ENCODE measurements at regions not wholly inside any gene's neighbourhood (a gene's known extent, or its start where the extent isn't known, plus 50 kb on each side); places are given as distances from the start of the nearest gene placed in this dataset.

DNA sequence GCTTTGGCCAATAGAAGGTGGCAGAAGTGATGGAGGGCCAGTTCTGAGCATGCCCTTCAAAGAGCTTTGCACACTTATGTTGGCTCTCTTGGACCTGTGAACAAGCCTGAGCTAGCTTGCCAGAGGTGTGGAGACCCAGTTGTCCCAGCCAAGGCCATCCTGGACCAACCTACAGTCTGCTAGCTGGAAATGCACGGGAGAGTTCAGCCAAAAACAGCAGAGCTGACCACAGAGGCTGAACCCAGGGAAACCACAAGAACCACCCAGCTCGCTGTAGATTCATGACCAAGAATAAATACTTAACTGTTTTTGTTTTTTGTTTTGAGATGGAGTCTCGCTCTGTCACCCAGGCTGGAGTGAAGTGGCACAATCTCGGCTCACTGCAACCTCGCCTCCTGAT, 65.4 kb upstream of the HAND1 start:
- Histone ChIP-seq H3K4me2 (ENCODE audit: low read length) (no peak overlapping the region), H4K20me1 (ENCODE audit: insufficient read depth, low read length) (no peaks in the 10 kb centered on the region), H2AFZ (ENCODE audit: low read depth, low read length) (no peak overlapping the region), H3K27me3 (ENCODE audit: low read depth, low read length) (0 out of 2 replicates have a peak, but pooled peaks cover 3% of the 10 kb centered on the region), H3K4me1 (ENCODE audit: low read length) (0 out of 2 replicates have a peak, but pooled peaks cover 2% of the 10 kb centered on the region), H3K27ac (ENCODE audit: low read length) (no peak overlapping the region), H3K79me2 (ENCODE audit: low read length) (no peaks in the 10 kb centered on the region), H3K9ac (ENCODE audit: low read length) (no peak overlapping the region), H3K36me3 (replicated peaks; ENCODE audit: low read depth, low read length) (no peaks in the 10 kb centered on the region), H3K9me3 (ENCODE audit: insufficient read depth, low read length) (no peaks in the 10 kb centered on the region), H3K4me3 (ENCODE audit: low read length) (no peak overlapping the region)
- TF ChIP-seq, protein P1, sequence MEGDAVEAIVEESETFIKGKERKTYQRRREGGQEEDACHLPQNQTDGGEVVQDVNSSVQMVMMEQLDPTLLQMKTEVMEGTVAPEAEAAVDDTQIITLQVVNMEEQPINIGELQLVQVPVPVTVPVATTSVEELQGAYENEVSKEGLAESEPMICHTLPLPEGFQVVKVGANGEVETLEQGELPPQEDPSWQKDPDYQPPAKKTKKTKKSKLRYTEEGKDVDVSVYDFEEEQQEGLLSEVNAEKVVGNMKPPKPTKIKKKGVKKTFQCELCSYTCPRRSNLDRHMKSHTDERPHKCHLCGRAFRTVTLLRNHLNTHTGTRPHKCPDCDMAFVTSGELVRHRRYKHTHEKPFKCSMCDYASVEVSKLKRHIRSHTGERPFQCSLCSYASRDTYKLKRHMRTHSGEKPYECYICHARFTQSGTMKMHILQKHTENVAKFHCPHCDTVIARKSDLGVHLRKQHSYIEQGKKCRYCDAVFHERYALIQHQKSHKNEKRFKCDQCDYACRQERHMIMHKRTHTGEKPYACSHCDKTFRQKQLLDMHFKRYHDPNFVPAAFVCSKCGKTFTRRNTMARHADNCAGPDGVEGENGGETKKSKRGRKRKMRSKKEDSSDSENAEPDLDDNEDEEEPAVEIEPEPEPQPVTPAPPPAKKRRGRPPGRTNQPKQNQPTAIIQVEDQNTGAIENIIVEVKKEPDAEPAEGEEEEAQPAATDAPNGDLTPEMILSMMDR (IDR thresholded peaks at IDR 0.05; ENCODE audit: low read depth, low read length), result no peak
- TF ChIP-seq EZH2phosphoT487 (IDR thresholded peaks at IDR 0.05; ENCODE audit: low read depth), result no peak

DNA sequence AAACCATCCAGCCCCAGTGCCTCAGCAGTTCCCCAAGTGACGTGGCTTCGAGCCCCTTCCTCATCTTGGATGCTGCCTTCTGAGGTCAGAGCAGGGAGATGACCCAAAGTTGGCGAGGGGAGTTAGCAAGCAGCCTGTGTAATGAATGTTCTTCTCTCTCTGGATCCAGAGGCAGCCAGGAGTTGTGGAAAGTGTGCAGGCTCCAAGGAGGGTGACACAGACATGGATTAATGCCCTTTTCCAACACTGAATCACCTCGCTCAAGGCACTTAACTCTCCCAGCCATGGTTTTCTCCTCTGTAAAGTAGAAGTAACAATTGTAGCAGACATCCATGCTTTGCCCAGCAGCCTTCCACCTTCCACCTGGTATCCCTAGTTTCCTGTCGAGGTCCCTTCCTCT, 64.6 kb upstream of the HAND1 start:
- no peaks in the 10 kb centered on the region for H3K36me3 ChIP-seq (replicated peaks; ENCODE audit: low read depth, low read length)
- 0 out of 2 replicates have a peak, but pooled peaks cover 2% of the 10 kb centered on the region for H3K4me1 ChIP-seq (ENCODE audit: low read length)
- H4K20me1 ChIP-seq (ENCODE audit: insufficient read depth, low read length), result no peaks in the 10 kb centered on the region
- 0 out of 2 replicates have a peak, but pooled peaks cover 3% of the 10 kb centered on the region for H3K27me3 ChIP-seq (ENCODE audit: low read depth, low read length)
- no peaks in the 10 kb centered on the region for H3K9me3 ChIP-seq (ENCODE audit: insufficient read depth, low read length)
- TF ChIP-seq, protein P1 (IDR thresholded peaks at IDR 0.05; ENCODE audit: low read depth, low read length), result no peak
- TF ChIP-seq EZH2phosphoT487 (IDR thresholded peaks at IDR 0.05; ENCODE audit: low read depth), result no peak
- no peak overlapping the region for H3K4me2 ChIP-seq (ENCODE audit: low read length)
- H3K9ac ChIP-seq (ENCODE audit: low read length), result no peak overlapping the region
- H3K79me2 ChIP-seq (ENCODE audit: low read length), result no peaks in the 10 kb centered on the region
- no peak overlapping the region for H2AFZ ChIP-seq (ENCODE audit: low read depth, low read length)
- no peak overlapping the region for H3K4me3 ChIP-seq (ENCODE audit: low read length)
- H3K27ac ChIP-seq (ENCODE audit: low read length), result no peak overlapping the region

DNA sequence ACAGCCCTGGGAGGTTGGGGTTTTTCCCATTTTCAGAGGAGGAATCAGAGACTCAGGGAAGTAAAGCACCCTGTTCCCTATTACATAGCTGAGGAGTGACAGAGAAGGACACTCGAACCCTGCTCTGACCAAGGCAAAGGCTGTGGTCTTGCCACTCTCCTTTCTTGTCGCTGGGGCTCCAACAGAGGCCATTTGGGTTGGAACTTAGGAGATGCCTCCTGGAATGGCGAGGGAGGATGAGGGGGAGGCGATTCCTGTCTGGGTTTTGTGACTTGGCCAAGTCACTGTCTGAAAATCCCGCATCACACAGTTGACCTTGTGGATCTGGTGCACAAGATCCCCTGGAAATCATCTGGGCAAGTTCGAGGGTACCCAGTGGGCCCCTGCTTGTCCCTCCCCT, 64.0 kb upstream of the HAND1 start:
- no peak overlapping the region for H2AFZ ChIP-seq (ENCODE audit: low read depth, low read length)
- no peak for TF ChIP-seq EZH2phosphoT487 (IDR thresholded peaks at IDR 0.05; ENCODE audit: low read depth)
- TF ChIP-seq, protein P1 (IDR thresholded peaks at IDR 0.05; ENCODE audit: low read depth, low read length), result no peak
- no peaks in the 10 kb centered on the region for H3K79me2 ChIP-seq (ENCODE audit: low read length)
- no peak overlapping the region for H3K4me3 ChIP-seq (ENCODE audit: low read length)
- no peaks in the 10 kb centered on the region for H4K20me1 ChIP-seq (ENCODE audit: insufficient read depth, low read length)
- H3K9me3 ChIP-seq (ENCODE audit: insufficient read depth, low read length), result no peaks in the 10 kb centered on the region
- H3K4me2 ChIP-seq (ENCODE audit: low read length), result no peak overlapping the region
- H3K27me3 ChIP-seq (ENCODE audit: low read depth, low read length), result 0 out of 2 replicates have a peak, but pooled peaks cover 3% of the 10 kb centered on the region
- H3K36me3 ChIP-seq (replicated peaks; ENCODE audit: low read depth, low read length), result no peaks in the 10 kb centered on the region
- H3K27ac ChIP-seq (ENCODE audit: low read length), result no peak overlapping the region
- 0 out of 2 replicates have a peak, but pooled peaks cover 2% of the 10 kb centered on the region for H3K4me1 ChIP-seq (ENCODE audit: low read length)
- no peak overlapping the region for H3K9ac ChIP-seq (ENCODE audit: low read length)

DNA sequence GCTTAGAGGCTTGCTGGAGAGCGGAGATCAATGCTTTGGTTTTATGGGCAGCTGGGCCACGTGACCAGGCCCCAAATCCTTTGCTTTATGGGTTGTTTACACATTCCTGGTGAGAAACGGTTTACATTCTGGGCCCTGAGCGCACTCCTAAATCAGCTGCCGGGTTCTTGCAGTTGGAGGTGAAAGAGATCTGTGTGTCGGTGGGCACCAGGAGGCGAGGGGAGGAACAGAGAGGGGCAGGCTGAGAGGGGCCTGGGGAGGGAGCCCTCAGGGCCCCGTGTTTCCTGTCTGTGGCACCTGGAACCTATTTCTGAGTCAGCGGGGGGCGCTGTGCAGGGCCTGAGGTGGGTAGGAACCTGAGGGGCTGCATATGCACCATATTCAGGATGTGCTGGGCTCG, 63.5 kb upstream of the HAND1 start:
- H3K27ac ChIP-seq (ENCODE audit: low read length), result no peak overlapping the region
- H3K9me3 ChIP-seq (ENCODE audit: insufficient read depth, low read length), result no peaks in the 10 kb centered on the region
- no peak for TF ChIP-seq EZH2phosphoT487 (IDR thresholded peaks at IDR 0.05; ENCODE audit: low read depth)
- TF ChIP-seq, protein P1 (IDR thresholded peaks at IDR 0.05; ENCODE audit: low read depth, low read length), result no peak
- 0 out of 2 replicates have a peak, but pooled peaks cover 3% of the 10 kb centered on the region for H3K27me3 ChIP-seq (ENCODE audit: low read depth, low read length)
- 0 out of 2 replicates have a peak, but pooled peaks cover 2% of the 10 kb centered on the region for H3K4me1 ChIP-seq (ENCODE audit: low read length)
- no peaks in the 10 kb centered on the region for H4K20me1 ChIP-seq (ENCODE audit: insufficient read depth, low read length)
- H3K4me3 ChIP-seq (ENCODE audit: low read length), result no peak overlapping the region
- no peaks in the 10 kb centered on the region for H3K79me2 ChIP-seq (ENCODE audit: low read length)
- no peak overlapping the region for H2AFZ ChIP-seq (ENCODE audit: low read depth, low read length)
- no peak overlapping the region for H3K4me2 ChIP-seq (ENCODE audit: low read length)
- no peaks in the 10 kb centered on the region for H3K36me3 ChIP-seq (replicated peaks; ENCODE audit: low read depth, low read length)
- no peak overlapping the region for H3K9ac ChIP-seq (ENCODE audit: low read length)

All from OCI-LY3 (cell line).